Activated CD8-positive, alpha-beta memory T cell treated with anti-CD3 and anti-CD28 coated beads, Interleukin-2, amount 50 U/mL, for 1 hour (primary cell): ENCODE measurements at regions not wholly inside any gene's neighbourhood (a gene's known extent, or its start where the extent isn't known, plus 50 kb on each side); places are given as distances from the start of the nearest gene placed in this dataset.

ENCODE experiments used
- DNase-seq: peaks from one replicate; pipeline ENCODE4 v3.0.0-alpha.2; 2020; ENCODE audit errors: extremely low read depth

- DNase-seq: no peak
Measured at GRCh38 chr2:217195658-217196446, 336.0 kb upstream of the TNP1 start.

DNA sequence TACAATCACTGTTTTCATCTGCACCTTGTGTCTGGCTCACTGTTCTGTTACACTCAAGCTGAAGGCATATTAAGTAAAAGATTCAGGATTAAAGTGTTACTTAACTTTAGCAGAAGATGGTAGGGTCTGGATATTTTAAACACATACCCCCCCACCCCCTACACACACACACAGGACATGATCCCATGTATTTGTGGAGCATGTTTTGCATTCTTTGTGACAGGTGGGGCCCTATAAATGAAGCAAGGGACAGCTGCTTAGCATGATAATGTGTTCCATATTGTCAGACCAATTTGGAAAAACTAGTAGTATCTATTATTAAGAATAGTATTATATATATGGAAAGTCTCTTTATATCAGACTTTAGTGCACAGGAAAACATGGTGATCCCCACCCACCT, 335.2 kb upstream of the TNP1 start:
- no peak for DNase-seq

DNA sequence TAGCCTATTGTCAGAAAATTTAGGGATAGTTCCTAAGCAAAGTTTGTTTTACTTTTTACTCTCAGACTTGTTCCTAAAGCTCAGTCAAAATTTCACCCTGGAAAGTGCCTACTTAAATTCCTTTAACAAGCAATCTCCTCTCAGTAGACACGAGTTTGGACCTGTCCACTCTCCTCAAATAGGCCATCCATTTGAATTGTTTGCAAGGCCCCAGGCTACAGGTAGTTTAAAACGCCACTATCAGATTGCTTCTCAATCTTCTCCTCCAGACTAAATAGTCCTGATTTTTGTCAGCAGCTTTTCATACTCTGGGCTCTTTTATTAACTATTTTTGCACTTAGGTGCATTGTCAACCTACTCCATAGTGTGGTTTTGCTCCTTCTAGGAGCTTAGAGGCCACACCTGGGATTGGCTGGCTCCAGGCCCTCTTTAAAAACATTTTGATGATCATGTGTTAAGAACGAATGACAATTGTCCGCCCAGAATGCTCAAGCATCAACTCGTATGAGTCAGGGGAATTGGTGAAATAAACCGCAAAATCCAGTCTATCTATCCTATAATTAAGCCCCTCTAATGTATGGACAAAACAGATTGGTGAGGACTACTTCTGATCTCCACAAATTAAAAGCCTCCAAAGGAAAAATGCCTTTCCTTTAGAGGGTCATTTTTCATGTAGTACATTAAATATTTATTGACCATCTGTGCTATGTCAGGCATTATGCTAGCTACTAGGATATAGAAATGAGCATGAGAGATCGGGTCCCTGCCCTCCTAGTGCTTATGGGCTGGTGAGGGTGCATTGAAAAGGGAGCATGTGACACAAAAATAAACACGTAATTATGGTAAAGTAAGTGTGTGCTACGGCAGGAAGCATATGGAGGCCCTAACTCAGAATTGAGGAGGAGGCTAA, 333.8 kb upstream of the TNP1 start:
- no peak for DNase-seq

DNA sequence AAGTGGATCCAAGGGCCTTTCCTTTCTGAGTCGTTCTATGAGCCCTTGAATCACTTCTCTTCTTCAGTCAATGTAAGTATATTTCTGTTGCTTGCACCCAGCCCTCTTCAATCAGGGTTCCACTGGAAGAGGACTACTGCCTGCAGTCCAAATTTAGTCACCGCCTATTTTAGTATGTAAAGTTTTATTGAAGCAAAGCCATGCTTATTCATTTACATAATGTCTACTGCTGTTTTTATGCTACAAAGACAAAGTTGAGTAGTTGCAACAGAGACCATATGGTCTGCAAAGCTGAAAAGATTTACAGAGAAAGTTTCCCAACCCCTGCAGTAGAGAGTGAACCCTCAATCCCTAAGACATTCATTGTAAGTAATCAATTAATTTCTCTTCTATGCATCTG, 332.5 kb upstream of the TNP1 start:
- DNase-seq: no peak

- DNase-seq: no peak
Measured at GRCh38 chr2:217189747-217190146, 329.9 kb upstream of the TNP1 start.

DNA sequence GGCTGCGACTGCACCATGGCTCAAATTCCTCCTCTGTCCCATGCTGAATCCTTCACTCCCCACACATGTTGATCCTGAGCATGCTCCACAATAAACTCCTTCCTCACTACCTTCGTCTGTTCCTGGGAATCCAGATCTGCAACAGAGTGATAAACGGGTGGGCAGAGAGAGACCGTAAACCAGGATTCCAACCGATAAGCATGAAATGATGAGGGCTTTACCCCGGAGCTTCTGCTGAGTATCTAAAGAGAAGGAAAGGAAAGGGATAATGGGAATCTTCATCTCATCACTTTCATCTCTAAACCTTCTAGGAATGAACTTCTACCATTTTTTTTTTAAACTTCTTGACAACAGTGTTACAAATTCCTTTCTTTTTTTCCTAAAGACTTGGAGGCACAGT, 329.3 kb upstream of the TNP1 start:
- DNase-seq: no peak

DNA sequence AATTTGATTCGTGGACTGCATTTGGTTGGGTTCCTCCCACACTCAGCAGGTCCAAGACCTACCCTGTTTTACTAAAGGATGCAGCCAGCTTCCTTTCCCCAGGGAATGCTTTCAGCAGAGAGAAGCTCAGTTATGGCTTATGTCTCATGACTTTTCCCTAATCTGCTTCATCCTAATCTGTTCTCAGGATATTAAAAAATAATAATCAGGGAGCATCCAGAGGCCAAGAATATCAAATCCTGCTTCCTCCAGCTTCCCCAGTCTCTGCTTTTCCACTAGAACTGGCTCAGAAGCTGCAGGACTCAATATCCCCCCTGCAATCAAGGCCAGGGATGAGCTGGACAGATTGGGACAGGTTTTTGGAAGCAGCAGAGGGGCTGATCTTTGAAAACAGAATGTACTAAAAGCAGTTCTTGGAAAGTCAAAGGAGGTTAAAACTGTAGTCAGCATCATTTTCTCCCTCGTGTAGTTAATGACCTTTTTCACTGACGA, 326.9 kb upstream of the TNP1 start:
- DNase-seq: no peak

DNA sequence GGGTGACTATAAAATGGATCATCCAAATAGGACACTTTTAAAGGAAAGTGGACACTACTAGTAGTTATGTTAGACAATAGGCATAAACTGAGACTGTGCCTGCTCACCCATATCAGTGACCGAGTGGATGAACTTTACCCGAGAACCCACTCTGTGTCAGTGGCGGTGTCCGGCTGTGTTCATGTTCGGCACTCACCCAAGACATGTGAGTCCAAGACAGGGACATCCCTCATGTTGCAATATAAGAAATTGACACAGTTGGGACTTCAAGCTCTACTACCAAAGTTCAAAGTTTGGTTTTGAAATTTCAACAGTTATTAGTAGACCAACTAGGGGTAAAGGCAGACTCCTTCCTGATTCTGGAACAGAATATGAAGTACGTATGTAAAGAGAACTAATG, 326.3 kb upstream of the TNP1 start:
- no peak for DNase-seq

- no peak for DNase-seq
Measured at GRCh38 chr2:217185265-217185995, 325.6 kb upstream of the TNP1 start.

DNA sequence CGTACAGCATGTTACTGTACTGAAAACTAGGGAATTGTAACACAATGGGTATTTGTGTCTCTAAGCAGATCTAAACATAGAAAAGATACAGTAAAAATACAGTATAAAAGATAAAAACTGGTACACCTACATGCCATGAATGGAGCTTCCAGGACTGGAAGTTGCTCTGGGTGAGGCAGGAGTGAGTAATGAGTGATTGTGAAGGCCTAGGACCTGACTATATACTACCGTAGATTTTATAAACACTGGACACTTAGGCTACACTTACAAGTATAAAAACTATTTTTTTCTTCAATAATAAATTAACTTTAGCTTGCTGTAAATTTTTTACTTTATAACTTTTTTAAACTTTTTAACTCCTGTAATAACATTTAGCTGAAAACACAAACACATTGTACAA, 324.4 kb upstream of the TNP1 start:
- DNase-seq: no peak

- DNase-seq: no peak
Measured at GRCh38 chr2:217183471-217183870, 323.6 kb upstream of the TNP1 start.

DNA sequence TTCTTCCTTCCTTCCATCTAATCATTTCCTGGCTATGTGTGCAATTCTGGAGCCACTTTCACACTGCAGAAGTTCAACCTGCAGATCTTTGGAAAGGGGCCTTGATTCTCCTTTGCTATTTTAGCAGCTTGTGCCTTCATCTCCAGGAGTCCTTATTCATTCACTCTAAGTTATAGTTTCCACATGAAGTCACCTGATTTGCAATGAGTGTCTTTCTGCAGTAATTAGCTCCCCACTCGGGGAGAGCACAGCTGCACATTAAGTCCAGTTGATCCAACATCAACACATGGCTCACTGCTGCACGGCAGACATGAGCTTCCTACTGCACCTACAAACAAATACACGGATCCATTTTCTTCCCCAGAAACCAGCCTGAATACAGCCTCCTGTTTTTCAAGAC, 323.1 kb upstream of the TNP1 start:
- DNase-seq: no peak

DNA sequence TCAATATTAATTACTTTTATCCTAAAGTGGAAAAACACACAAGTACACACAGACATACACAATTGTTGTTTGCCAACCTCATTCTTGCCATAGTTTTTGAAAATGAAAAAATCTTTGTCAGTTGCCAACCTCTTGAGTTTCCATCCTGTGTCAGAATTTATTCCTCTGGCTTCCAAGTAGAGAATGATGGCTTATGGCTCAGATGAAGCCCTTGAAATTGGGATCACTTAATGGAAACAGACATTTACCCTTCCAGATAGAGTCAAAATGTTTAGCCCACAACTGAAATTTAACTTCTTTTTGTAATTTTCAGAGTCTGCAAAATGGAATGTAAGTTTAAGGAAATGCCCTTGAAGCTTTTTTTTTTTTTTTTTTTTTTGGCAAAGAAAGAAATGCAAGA, 321.6 kb upstream of the TNP1 start:
- no peak for DNase-seq

DNA sequence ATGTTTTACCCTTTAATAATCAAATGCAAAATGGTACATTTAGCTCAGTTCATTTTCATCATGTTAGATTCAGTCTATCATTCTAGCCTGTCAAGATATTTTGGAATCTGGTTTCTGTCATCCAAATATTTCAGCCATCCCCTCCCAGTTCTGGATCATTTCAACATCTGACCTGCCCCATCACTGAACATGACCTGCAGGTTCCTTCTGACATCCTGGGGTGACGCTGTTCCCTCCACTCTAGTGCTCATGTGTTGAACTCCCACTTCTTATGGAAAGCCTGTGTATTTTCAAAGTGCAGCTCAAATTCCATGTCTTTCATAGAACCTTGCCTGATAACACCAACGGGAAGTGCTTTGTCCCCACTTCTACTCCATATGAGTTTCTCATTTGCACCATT, 320.0 kb upstream of the TNP1 start:
- DNase-seq: no peak

DNA sequence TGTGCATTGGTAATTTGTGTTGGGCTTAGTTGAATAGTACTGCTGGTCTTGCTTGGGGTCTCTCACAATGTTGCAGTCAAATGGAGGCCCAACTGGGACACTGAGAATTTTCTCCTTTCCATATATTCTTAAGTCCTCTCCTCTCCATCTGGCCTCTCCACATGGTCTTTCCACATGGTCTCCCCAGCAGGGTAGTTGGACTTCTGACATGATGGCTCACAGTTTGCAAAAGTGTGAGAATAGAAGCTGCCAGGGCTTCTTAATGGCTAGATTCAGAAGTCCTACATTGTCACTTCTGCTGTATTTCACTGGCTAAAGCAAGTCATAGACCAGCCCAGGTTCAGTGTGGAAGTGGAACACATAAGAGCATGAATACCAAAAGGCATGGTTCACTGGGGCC, 318.5 kb upstream of the TNP1 start:
- DNase-seq: no peak

- DNase-seq: no peak
Measured at GRCh38 chr2:217177720-217178119, 317.9 kb upstream of the TNP1 start.

DNA sequence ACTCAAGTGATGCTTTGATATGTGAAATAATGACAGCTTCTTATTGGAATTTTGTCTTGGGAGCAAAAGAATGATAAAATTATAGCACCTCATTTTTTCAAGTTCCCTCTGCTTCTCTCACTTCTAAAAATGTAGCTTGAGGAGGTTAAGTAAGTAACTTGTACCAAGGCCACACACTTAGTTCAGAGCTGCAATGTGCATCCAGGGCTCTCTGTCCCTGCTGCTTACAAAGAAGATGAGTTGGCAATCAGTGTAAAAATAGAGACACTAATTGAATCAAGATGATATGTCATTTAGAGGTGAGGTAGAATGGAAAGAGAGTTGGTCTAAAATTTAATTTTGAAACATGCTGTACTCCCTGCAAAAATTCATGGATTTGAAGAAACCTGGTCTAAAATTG, 312.0 kb upstream of the TNP1 start:
- DNase-seq: no peak

- DNase-seq: no peak
Measured at GRCh38 chr2:217168496-217168895, 308.6 kb upstream of the TNP1 start.

GRCh38 chr2:217167531-217167930, 307.7 kb upstream of the TNP1 start:
- no peak for DNase-seq

DNA sequence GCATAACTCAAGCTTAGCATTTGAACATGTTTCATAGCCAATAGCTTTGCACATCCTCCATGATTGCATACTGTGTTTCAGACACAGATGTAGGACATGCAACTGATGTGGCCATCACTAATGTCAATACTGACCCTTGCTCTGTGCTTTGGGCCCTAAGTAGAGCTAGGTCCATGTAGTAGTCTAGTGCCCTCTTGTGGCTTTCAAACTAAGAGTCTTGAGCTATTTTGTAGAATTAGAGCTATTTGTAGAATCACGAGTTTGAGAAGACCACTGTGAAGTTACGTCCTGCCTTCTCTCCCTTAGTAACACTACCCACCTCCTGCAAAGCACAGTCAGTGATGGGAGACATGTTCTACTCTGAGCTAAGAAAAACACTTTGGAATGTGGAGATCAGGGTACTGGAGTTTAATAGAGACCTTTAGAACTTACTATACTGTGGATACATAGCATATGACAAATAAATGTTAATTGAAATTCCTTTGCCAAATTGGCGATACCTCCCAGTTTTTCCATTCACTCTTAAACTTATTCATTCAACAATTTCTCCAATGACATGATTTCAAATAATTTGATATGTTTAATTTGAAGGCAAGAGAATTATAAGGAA, 306.5 kb upstream of the TNP1 start:
- no peak for DNase-seq

DNA sequence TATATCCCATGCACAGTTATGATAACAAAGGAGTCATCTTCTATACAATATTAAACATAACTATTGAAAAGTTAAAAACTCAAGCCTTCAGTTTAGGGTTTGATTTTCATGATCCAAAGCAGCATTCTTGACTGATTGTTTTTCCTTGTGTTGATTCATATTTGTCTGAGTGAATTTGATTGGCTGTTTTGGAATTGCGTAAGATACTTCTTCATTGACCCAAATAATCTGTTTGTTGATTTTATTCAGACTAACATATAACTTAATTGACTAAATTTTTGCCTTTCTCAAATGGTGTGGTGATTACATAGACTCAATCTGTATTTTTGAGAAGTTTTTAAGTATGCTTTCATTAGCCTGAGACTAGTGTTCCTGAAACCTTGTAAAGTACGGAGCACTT, 305.7 kb upstream of the TNP1 start:
- DNase-seq: no peak

- DNase-seq: no peak
Measured at GRCh38 chr2:217163987-217164386, 304.1 kb upstream of the TNP1 start.
